Right atrium auricular region (tissue), 2 donors: ENCODE measurements at regions not wholly inside any gene's neighbourhood (a gene's known extent, or its start where the extent isn't known, plus 50 kb on each side); places are given as distances from the start of the nearest gene placed in this dataset.
A peak's percentile ranks its signal among the peaks of the same experiment; 100 is the strongest.

ENCODE experiments used
- DNase-seq: peaks from one replicate; pipeline ENCODE4 v3.0.0-alpha.2; 2019; ENCODE audit warnings: low spot score
- H3K27ac ChIP-seq, 2 donors: fragments of 200-600 bp; sonication (generic); 1 replicate in 1 of 2; 2 replicates in 1 of 2; pipeline ENCODE4 v1.5.1; 2016 to 2019
- H3K27me3 ChIP-seq, 2 donors: fragments of 200-600 bp; sonication (generic); one replicate each; pipeline versions ENCODE4 v1.5.1 to v1.6.0; 2017 to 2019
- H3K36me3 ChIP-seq: fragments of 200-600 bp; sonication (generic); one replicate; pipeline ENCODE4 v1.5.1; 2016
- H3K4me1 ChIP-seq, 2 donors: fragments of 200-600 bp; sonication (generic); one replicate each; pipeline versions ENCODE4 v1.5.1 to v1.6.0; 2017 to 2019
- H3K4me3 ChIP-seq, 2 donors: fragments of 200-600 bp; sonication (generic); 1 replicate in 1 of 2; 2 replicates in 1 of 2; pipeline ENCODE4 v1.5.1; 2017 to 2019; ENCODE audit warnings: mild to moderate bottlenecking in 1 of 2, moderate library complexity in 1 of 2
- H3K9me3 ChIP-seq, 2 donors: fragments of 200-600 bp; sonication (generic); one replicate each; pipeline ENCODE4 v1.5.1; 2019
- TF ChIP-seq, protein P1 (sequence below), 2 donors: fragments of 200-600 bp; sonication (generic); IDR thresholded peaks; one replicate each; pipeline ENCODE4 v1.5.1; 2019; ENCODE audit warnings: antibody characterized with exemption in 2 of 2

DNA sequence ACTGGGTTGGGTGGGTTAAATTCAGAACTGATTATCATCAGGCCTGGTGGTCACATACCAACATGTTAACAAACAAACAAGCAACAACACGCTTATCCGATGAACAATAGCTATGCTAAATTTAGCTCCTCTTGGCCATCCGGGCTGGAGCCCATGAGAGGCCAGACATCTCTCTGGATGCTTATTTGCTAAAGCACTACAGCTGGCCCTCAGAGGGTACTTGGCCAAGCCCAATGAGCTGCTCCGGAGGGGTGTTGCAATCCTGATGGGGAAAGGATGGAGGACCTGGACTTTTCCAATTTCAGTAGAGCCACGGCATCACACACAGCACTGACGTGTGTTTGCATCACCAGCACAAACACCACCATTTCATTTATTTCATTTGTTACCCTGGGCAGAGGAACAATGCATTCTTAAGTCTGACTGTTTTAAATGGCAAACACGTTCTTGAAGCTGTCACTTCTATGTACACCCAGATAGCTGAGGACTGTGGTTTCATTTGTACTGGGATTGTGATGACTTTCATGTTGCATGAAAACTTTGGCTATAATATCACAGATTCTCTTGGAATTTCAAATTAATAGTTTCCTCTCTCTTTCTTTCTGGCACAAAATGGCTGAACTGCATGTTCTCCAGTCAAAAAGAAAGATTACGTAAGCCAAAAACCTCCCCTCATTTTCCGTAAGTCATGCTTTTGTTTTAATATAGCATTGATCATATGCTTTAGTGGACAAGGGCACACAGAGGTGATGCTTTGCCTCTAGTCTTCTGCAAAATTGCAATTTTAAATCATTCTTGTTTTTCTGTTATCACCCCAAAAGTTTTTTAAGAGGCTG, 359.8 kb upstream of the KAZN start:
- peak overlapping the region in 1 of 2 donors; percentile 48 for H3K27ac ChIP-seq
- DNase-seq, result peak; percentile 94
- TF ChIP-seq, protein P1, sequence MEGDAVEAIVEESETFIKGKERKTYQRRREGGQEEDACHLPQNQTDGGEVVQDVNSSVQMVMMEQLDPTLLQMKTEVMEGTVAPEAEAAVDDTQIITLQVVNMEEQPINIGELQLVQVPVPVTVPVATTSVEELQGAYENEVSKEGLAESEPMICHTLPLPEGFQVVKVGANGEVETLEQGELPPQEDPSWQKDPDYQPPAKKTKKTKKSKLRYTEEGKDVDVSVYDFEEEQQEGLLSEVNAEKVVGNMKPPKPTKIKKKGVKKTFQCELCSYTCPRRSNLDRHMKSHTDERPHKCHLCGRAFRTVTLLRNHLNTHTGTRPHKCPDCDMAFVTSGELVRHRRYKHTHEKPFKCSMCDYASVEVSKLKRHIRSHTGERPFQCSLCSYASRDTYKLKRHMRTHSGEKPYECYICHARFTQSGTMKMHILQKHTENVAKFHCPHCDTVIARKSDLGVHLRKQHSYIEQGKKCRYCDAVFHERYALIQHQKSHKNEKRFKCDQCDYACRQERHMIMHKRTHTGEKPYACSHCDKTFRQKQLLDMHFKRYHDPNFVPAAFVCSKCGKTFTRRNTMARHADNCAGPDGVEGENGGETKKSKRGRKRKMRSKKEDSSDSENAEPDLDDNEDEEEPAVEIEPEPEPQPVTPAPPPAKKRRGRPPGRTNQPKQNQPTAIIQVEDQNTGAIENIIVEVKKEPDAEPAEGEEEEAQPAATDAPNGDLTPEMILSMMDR (IDR thresholded peaks at IDR 0.05), result no peak

DNA sequence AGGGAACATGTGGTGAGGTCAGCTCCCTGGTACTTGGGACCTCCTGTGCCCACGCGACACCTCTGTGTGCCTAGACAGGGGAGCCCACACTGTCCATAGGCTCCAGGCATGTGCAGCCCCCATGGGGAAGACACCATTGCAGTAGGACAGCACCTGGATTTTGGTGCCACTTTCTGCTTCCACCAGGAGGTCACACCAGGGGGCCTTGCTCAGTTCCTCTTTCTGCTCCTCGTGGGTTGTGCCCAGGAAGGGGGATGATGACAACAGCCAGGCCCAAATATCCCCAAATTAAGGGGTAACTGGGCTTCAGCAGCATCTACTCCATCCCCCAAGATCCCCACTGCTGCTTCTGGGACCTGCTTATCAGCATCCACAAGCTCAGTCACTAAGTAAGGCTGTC, 358.2 kb upstream of the KAZN start:
- Histone ChIP-seq H3K4me3 (no peak overlapping the region), H3K4me1 (no peaks in the 10 kb centered on the region), H3K36me3 (no peaks in the 10 kb centered on the region), H3K27me3 (no peaks in the 10 kb centered on the region), H3K9me3 (no peaks in the 10 kb centered on the region), H3K27ac (no peak overlapping the region)
- TF ChIP-seq, protein P1 (IDR thresholded peaks at IDR 0.05), result no peak
- no peak for DNase-seq

More for the DNA sequence above, 359.8 kb upstream of the KAZN start:
- no peaks in the 10 kb centered on the region for H3K27me3 ChIP-seq
- H3K4me1 ChIP-seq, result no peaks in the 10 kb centered on the region
- no peak overlapping the region for H3K4me3 ChIP-seq
- no peaks in the 10 kb centered on the region for H3K36me3 ChIP-seq
- H3K9me3 ChIP-seq, result no peaks in the 10 kb centered on the region

- Histone ChIP-seq H3K9me3 (no peaks in the 10 kb centered on the region), H3K4me1 (no peaks in the 10 kb centered on the region), H3K36me3 (no peaks in the 10 kb centered on the region), H3K27me3 (no peaks in the 10 kb centered on the region), H3K4me3 (no peak overlapping the region), H3K27ac (no peak overlapping the region)
- TF ChIP-seq, protein P1 (IDR thresholded peaks at IDR 0.05), result no peak
- DNase-seq, result no peak
These were observed 356.4 kb upstream of the KAZN start for GRCh38 chr1:14242123-14242522.

- H3K36me3 ChIP-seq, result no peaks in the 10 kb centered on the region
- H3K4me1 ChIP-seq, result no peaks in the 10 kb centered on the region
- no peak overlapping the region for H3K4me3 ChIP-seq
- no peak for DNase-seq
- TF ChIP-seq, protein P1 (IDR thresholded peaks at IDR 0.05), result no peak
- H3K9me3 ChIP-seq, result no peaks in the 10 kb centered on the region
- H3K27me3 ChIP-seq, result no peaks in the 10 kb centered on the region
- no peak overlapping the region for H3K27ac ChIP-seq
These were observed 355.6 kb upstream of the KAZN start for GRCh38 chr1:14242870-14243269.

DNA sequence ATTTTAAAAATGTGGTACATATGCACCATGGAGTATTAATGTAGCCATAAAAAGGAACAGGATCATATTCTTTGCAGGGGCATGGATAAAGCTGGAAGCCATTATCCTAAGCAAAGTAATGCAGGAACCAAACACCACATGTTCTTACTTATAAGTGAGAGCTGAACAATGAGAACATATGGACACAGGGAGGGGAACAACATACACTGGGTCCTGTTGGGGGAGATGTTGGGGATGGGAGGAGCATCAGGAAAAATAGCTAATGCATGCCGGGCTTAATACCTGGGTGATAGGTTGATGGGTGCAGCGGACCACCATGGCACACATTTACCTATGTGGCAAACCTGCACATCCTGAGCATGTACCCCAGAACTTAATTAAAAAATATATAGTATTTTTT, 352.5 kb upstream of the KAZN start:
- Histone ChIP-seq H3K4me3 (no peak overlapping the region), H3K4me1 (no peaks in the 10 kb centered on the region), H3K9me3 (no peaks in the 10 kb centered on the region), H3K36me3 (no peaks in the 10 kb centered on the region), H3K27me3 (no peaks in the 10 kb centered on the region), H3K27ac (no peak overlapping the region)
- DNase-seq, result no peak
- TF ChIP-seq, protein P1 (IDR thresholded peaks at IDR 0.05), result no peak

GRCh38 chr1:14246471-14246870, 352.0 kb upstream of the KAZN start:
- no peaks in the 10 kb centered on the region for H3K4me1 ChIP-seq
- TF ChIP-seq, protein P1 (IDR thresholded peaks at IDR 0.05), result no peak
- H3K27ac ChIP-seq, result no peak overlapping the region
- no peak overlapping the region for H3K4me3 ChIP-seq
- no peaks in the 10 kb centered on the region for H3K9me3 ChIP-seq
- no peaks in the 10 kb centered on the region for H3K36me3 ChIP-seq
- H3K27me3 ChIP-seq, result no peaks in the 10 kb centered on the region
- DNase-seq, result no peak
